Vagina (tissue), 2 donors: ENCODE measurements at regions not wholly inside any gene's neighbourhood (a gene's known extent, or its start where the extent isn't known, plus 50 kb on each side); places are given as distances from the start of the nearest gene placed in this dataset.

Experiments used
- DNase-seq, 2 donors: peaks; one replicate each; pipeline ENCODE4 v3.0.0-alpha.2; 2017; ENCODE audit errors: extremely low spot score in 2 of 2
- H3K27ac ChIP-seq: fragments of 200-600 bp; sonication (generic); one replicate; pipeline ENCODE4 v1.5.1; 2019
- H3K27me3 ChIP-seq: fragments of 200-600 bp; sonication (generic); one replicate; pipeline ENCODE4 v1.5.1; 2019
- H3K36me3 ChIP-seq, 2 donors: fragments of 200-600 bp; sonication (generic); one replicate each; pipeline ENCODE4 v1.5.1; 2017 to 2019
- H3K4me1 ChIP-seq: fragments of 200-600 bp; sonication (generic); one replicate; pipeline ENCODE4 v1.5.1; 2019
- H3K4me3 ChIP-seq, 2 donors: fragments of 200-600 bp; sonication (generic); 1 replicate in 1 of 2; 2 replicates in 1 of 2; pipeline ENCODE4 v1.5.1; 2016 to 2019
- H3K9me3 ChIP-seq: fragments of 200-600 bp; sonication (generic); one replicate; pipeline ENCODE4 v1.5.1; 2019
- CTCF ChIP-seq, 3 experiments: fragments of 450-650 bp in 2 of 3; fragments of 200-600 bp in 1 of 3; sonication (generic) in 1 of 3; IDR thresholded peaks; one replicate each; pipeline ENCODE4 v1.5.1; 2017 to 2019; ENCODE audit warnings: antibody characterized with exemption in 3 of 3, mild to moderate bottlenecking in 2 of 3, moderate library complexity in 2 of 3
- POLR2A ChIP-seq, 2 donors: fragments of 450-650 bp; IDR thresholded peaks; one replicate each; pipeline ENCODE4 v1.6.1; 2017; ENCODE audit warnings: antibody characterized with exemption in 2 of 2, mild to moderate bottlenecking in 2 of 2, moderate library complexity in 2 of 2
- POLR2AphosphoS5 ChIP-seq, 2 donors: sonication (generic); formaldehyde crosslinking; IDR thresholded peaks; one replicate each; pipeline ENCODE4 v1.9.0; 2017; ENCODE audit warnings: antibody characterized with exemption in 2 of 2, mild to moderate bottlenecking in 2 of 2, low read depth in 1 of 2; ENCODE audit not compliant: insufficient read depth in 1 of 2
- intact Hi-C: fragments of 100-400 bp; cut with DNase I; formaldehyde crosslinking; loops from one replicate; pipeline ENCODE4 v1.15.1; 2023

GRCh38 chr1:90512441-90512840 lies 204.7 kb downstream of the BARHL2 start:
- Histone ChIP-seq H3K27ac (no peak overlapping the region), H3K27me3 (no peaks in the 10 kb centered on the region), H3K36me3 (no peaks in the 10 kb centered on the region), H3K4me1 (no peaks in the 10 kb centered on the region), H3K4me3 (no peak overlapping the region), H3K9me3 (no peaks in the 10 kb centered on the region)
- intact Hi-C loops: no loop called here
- no peak for DNase-seq
- TF ChIP-seq POLR2A (IDR thresholded peaks at IDR 0.05) (no peak), CTCF (IDR thresholded peaks at IDR 0.05) (no peak), POLR2AphosphoS5 (IDR thresholded peaks at IDR 0.05; ENCODE audit: insufficient read depth in 1 of 2, low read depth in 1 of 2) (no peak)

- H3K27ac ChIP-seq: no peak overlapping the region
- no peak overlapping the region for H3K4me3 ChIP-seq
- H3K4me1 ChIP-seq: no peaks in the 10 kb centered on the region
- H3K27me3 ChIP-seq: no peaks in the 10 kb centered on the region
- no peaks in the 10 kb centered on the region for H3K36me3 ChIP-seq
- TF ChIP-seq POLR2A (IDR thresholded peaks at IDR 0.05): no peak
- TF ChIP-seq CTCF (IDR thresholded peaks at IDR 0.05): no peak
- no peak for TF ChIP-seq POLR2AphosphoS5 (IDR thresholded peaks at IDR 0.05; ENCODE audit: insufficient read depth in 1 of 2, low read depth in 1 of 2)
- intact Hi-C loops: no loop called here
- no peak for DNase-seq
- H3K9me3 ChIP-seq: no peaks in the 10 kb centered on the region
Measured at GRCh38 chr1:90510143-90510542, 207.0 kb downstream of the BARHL2 start.

GRCh38 chr1:90509225-90510048 lies 207.7 kb downstream of the BARHL2 start:
- Histone ChIP-seq H3K4me3 (no peak overlapping the region), H3K27me3 (no peaks in the 10 kb centered on the region), H3K9me3 (no peaks in the 10 kb centered on the region), H3K36me3 (no peaks in the 10 kb centered on the region), H3K4me1 (no peaks in the 10 kb centered on the region), H3K27ac (no peak overlapping the region)
- TF ChIP-seq POLR2A (IDR thresholded peaks at IDR 0.05): no peak
- TF ChIP-seq POLR2AphosphoS5 (IDR thresholded peaks at IDR 0.05; ENCODE audit: insufficient read depth in 1 of 2, low read depth in 1 of 2): no peak
- no peak for TF ChIP-seq CTCF (IDR thresholded peaks at IDR 0.05)
- DNase-seq: no peak
- intact Hi-C loops: no loop called here

- Histone ChIP-seq H3K36me3 (no peaks in the 10 kb centered on the region), H3K27me3 (no peaks in the 10 kb centered on the region), H3K27ac (no peak overlapping the region), H3K4me3 (no peak overlapping the region), H3K9me3 (no peaks in the 10 kb centered on the region), H3K4me1 (no peaks in the 10 kb centered on the region)
- DNase-seq: no peak
- intact Hi-C loops: no loop called here
- no peak for TF ChIP-seq POLR2A (IDR thresholded peaks at IDR 0.05)
- no peak for TF ChIP-seq CTCF (IDR thresholded peaks at IDR 0.05)
- no peak for TF ChIP-seq POLR2AphosphoS5 (IDR thresholded peaks at IDR 0.05; ENCODE audit: insufficient read depth in 1 of 2, low read depth in 1 of 2)
Measured at GRCh38 chr1:90508376-90509167, 208.5 kb downstream of the BARHL2 start.

- no peaks in the 10 kb centered on the region for H3K36me3 ChIP-seq
- no peak for DNase-seq
- intact Hi-C loops: no loop called here
- H3K27ac ChIP-seq: no peak overlapping the region
- H3K4me1 ChIP-seq: no peaks in the 10 kb centered on the region
- H3K9me3 ChIP-seq: no peaks in the 10 kb centered on the region
- no peak overlapping the region for H3K4me3 ChIP-seq
- no peaks in the 10 kb centered on the region for H3K27me3 ChIP-seq
- TF ChIP-seq POLR2A (IDR thresholded peaks at IDR 0.05): no peak
- TF ChIP-seq POLR2AphosphoS5 (IDR thresholded peaks at IDR 0.05; ENCODE audit: insufficient read depth in 1 of 2, low read depth in 1 of 2): no peak
- no peak for TF ChIP-seq CTCF (IDR thresholded peaks at IDR 0.05)
Measured at GRCh38 chr1:90507173-90507572, 209.9 kb downstream of the BARHL2 start.
